RCC 7860 (cell line): ENCODE measurements at regions not wholly inside any gene's neighbourhood (a gene's known extent, or its start where the extent isn't known, plus 50 kb on each side); places are given as distances from the start of the nearest gene placed in this dataset.
"Not testable (repeated sequence)": the region's sequence is repeated elsewhere in the genome, so short reads cannot be mapped to it uniquely, and the experiment has no call there.

Source experiments
- DNase-seq: peaks from one replicate; pipeline ENCODE4 v3.0.0-alpha.2; 2015; ENCODE audit warnings: low spot score
- FAIRE-seq: peaks from 2 replicates; lab custom pipeline; 2012; peaks lifted over from hg19 to GRCh38; lab: Jason Lieb, UNC

DNA sequence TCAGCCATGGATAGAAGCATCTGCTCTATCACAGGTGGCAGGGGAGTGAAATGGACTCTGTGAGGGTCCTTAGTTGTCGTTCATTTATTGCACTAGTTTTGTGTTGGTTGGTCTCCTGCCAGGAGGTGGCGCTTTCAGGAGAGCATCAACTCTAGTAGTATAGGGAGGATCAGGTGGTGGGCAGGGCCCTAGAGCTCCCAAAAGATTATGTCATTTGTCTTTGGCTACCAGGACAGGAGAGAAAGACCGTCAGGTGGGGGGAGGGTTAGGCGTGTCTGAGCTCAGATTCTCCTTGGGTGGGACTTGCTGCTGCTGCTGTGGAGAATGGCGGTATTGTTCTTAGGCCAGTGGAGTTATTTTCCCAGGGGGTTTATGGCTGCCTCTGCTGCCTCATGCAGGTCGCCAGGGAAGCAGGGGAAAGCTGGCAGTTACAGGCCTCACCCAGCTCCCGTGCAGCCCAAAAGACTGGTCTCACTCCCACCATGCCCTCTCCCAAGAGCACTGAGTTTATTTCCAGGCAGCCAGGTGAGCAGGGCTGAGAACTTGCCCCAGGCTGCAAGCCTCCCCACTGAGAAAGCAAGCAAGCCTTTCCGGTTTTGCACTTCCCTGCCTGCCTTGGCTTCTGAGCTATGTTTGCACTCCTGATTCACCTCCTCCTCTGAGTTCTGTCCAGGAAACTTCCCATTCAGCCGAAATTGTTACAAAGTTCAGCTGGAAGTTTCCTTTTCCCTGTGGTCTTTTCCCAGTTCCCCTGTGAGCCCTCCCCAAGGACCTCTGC, 317.3 kb downstream of the TAF11L14 start:
- FAIRE-seq, result no peak

DNA sequence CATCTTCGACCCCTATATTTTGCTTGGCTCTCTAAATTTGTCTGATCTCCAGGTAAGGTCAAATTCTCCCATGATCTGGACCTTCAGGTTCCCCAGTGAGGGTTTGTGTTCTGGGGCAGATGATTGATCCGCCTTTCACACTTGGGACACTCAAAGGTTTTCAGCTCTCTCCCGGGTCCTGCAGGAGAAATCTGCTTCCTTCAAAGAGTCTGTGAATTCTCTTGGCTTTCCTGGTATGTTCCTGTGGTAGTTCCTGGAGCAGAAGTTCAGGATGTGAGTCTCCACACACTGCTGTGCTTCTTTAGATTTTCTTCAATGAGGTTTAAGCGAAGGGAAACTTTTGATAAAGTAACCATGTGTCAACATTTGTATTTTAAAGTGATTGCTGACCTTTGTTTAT, 318.0 kb downstream of the TAF11L14 start:
- DNase-seq (no peak), FAIRE-seq (no peak)

More for the DNA sequence above, 317.3 kb downstream of the TAF11L14 start:
- DNase-seq, result no peak

DNA sequence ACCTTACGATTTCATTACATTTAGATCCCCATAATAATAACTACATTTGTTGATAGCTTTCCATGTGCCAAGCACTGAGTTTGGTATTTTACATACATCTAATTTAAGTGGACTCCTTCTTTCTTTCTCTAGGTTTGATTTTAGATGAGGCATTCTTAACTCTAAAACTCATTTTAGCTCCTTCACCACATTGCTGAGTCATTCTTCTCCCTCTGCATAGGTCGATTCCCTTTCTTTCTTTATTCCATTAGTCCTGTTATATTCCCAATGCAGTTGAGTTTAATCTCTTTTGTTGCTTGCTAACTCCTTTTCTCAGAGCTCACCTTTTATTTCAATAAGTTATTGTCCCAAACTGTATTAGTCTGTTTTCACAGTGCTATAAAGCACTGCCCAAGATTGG, 329.8 kb downstream of the TAF11L14 start:
- DNase-seq, result no peak
- FAIRE-seq, result no peak

DNA sequence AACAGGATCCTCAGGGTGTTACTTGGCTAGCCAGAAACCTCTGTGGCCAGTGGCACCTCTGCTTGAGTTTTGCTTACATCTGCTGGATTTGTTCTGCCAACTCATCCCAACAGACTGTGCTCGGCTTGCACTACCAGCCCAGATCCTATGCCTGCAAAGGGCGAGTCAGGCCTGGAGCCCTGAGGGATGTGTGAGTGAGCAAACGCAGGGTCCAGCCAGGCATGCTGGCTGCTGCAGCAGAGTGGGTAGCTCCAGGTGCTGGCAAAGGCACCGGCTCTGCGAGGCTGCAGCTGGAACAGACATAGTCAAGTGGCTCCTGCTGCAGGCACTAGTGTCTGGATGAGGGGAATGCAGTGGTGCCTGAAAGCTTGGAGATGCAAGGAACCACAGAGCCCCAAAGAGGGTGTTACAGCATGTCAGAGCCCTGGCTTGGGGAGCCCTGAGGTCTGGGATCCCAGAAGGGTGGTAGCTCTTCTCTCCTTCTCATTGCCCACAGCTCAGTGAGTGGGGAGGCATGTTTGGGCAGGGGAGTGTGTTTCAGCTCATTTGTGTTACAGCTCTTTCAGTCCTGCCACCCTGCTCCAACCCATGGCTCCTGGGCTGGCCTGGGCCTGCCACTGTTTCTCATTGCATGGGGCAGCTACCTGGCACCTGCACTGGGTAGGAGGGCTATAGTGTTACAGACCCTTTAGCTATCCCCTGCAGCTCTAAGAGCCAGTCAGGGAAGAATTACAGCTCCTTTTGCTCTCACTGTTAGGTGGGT, 332.6 kb downstream of the TAF11L14 start:
- DNase-seq, result no peak
- no peak for FAIRE-seq

GRCh38 chr5:17976404-17976803, 342.1 kb downstream of the TAF11L14 start:
- FAIRE-seq (no peak), DNase-seq (no peak)

GRCh38 chr5:17978954-17979353, 344.7 kb downstream of the TAF11L14 start:
- no peak for FAIRE-seq

DNA sequence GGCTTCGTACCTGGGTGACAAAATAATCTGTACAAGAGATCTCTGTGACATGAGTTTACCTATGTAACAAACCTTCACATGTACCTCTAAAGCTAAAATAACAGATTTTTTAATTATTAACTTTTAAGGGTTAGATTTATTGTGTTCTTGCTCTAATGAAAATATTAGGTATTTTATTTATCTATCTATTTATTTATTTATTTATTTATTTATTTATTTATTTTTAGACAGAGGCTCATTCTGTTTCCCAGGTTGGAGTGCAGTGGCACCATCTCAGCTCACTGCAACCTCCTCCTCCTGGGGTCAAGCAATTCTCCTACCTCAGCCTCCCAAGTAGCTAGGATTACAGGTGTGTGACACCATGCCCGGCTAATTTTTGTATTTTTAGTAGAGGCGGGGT, 348.4 kb downstream of the TAF11L14 start:
- DNase-seq, FAIRE-seq: not testable (repeated sequence)

More at GRCh38 chr5:17978954-17979353, 344.7 kb downstream of the TAF11L14 start:
- DNase-seq, result no peak

GRCh38 chr5:17989036-17989435, 354.8 kb downstream of the TAF11L14 start:
- FAIRE-seq (no peak), DNase-seq (no peak)

GRCh38 chr5:17989567-17990563, 355.6 kb downstream of the TAF11L14 start:
- peak; percentile 26 for FAIRE-seq
- DNase-seq, result no peak

DNA sequence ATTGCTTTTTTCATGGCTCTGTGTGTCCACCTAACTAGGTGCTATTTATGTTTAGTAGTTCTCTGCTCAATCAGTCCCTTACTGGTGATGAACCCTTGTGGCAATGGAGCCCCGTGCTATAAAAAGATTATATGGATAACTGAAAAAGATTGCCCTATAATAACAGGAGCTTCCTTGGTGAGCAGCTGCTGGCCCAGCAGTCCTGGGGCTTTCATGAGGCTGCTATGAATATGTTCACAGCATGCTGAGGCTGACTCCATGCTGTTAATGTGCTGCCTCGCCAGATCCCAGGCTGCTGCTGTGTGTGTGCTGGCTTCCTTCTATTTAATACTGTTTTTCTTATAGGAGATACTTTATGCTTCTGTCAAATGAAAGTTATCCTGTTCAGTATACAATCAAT, 357.5 kb downstream of the TAF11L14 start:
- no peak for FAIRE-seq

GRCh38 chr5:17992291-17992690, 358.0 kb downstream of the TAF11L14 start:
- FAIRE-seq, result no peak
- no peak for DNase-seq

More for the DNA sequence above, 357.5 kb downstream of the TAF11L14 start:
- no peak for DNase-seq

GRCh38 chr5:17995997-17996396, 361.7 kb downstream of the TAF11L14 start:
- FAIRE-seq (no peak), DNase-seq (no peak)

DNA sequence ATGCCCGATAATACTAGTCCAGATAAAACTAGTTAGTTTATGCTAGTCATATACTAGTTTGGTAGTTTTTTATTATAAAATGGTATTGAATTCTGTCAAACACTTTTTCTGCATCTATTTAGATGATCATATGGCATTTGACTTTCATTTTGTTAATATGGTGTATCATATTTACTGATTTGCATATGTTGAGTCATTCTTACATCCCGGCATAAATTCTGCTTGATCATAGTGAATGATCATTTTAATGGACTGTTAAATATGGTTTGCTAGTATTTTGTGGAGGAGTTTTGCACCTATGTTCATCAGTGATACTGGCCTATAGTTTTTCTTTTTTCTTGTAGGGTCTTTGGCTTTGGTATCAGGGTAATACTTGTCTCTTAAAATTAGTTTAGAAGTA, 365.6 kb downstream of the TAF11L14 start:
- no peak for DNase-seq
- FAIRE-seq, result no peak

- DNase-seq (no peak), FAIRE-seq (no peak)
These were observed 366.5 kb downstream of the TAF11L14 start for GRCh38 chr5:18000744-18001143.

GRCh38 chr5:18003312-18003711, 369.1 kb downstream of the TAF11L14 start:
- FAIRE-seq, result no peak
- no peak for DNase-seq

DNA sequence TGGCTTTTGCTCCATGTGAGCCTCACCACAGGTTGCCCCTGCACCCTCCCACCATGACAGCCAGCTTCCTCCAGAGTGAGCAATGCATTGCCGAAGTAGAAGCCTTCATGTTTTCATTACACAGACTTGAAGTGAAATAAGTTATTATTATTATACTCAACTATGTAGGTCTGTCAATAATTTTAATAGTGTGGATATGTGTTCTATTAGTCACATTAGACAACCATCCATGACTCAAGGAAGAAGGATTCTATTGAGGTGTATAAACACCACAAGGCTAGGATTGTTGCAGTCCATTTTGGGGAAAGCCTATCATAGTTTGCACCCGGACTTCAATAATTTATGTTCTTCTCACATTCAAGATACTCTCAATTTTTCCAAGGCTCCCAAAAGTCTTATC, 369.5 kb downstream of the TAF11L14 start:
- DNase-seq (no peak), FAIRE-seq (no peak)

DNA sequence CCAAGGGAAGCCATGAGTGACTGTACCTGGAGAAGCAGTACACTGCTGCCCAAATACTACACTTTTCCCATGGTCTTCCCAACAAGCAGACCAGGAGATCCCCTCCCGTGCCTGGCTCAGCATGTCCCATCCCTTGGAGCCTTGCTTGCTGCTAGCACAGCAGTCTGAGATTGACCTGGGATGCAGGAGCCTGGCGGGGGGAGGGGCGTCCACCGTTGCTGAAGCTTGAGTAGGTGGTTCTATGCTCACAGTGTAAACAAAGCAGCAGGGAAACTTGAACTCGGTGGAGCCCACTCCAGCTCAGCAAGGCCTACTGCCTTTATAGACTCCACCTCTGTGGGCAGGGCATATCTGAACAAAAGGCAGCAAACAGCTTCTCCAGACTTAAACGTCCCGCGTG, 372.0 kb downstream of the TAF11L14 start:
- FAIRE-seq, result not testable (repeated sequence)

GRCh38 chr5:18008940-18009339, 374.7 kb downstream of the TAF11L14 start:
- DNase-seq, result no peak

More for the DNA sequence above, 372.0 kb downstream of the TAF11L14 start:
- not testable (repeated sequence) for DNase-seq

GRCh38 chr5:18010053-18010452, 375.8 kb downstream of the TAF11L14 start:
- DNase-seq (no peak), FAIRE-seq (no peak)

More at GRCh38 chr5:18008940-18009339, 374.7 kb downstream of the TAF11L14 start:
- no peak for FAIRE-seq

DNA sequence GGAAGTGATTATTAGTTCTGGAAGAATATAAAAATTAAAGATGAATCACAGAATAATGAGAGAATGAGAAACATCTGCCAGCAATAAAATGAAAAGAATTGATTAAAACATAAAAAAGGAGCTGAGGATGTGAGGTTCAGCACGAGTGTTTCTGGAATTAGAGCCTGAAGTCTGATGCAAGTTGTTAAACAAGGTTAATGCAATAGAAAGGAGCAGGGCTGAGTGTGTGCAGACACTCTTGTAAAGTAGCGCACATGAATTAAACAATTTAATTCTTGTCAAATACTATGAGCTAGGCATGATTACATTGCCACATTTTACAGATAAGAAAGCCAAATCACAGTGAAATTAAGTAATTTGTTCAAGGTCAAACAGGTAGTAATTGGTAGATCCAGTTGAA, 384.2 kb downstream of the TAF11L14 start:
- DNase-seq, result no peak
- FAIRE-seq, result no peak

- FAIRE-seq, result no peak
These were observed 389.0 kb downstream of the TAF11L14 start for GRCh38 chr5:18023275-18023674.

More at GRCh38 chr5:18023275-18023674, 389.0 kb downstream of the TAF11L14 start:
- no peak for DNase-seq
